Astrocyte (in vitro differentiated cells and primary cell): ENCODE measurements at regions not wholly inside any gene's neighbourhood (a gene's known extent, or its start where the extent isn't known, plus 50 kb on each side); places are given as distances from the start of the nearest gene placed in this dataset.

Experiments
- DNase-seq: peaks from one replicate; pipeline ENCODE4 v3.0.0-alpha.2; 2010; ENCODE audit warnings: low read depth
- FAIRE-seq: peaks from 2 replicates; lab custom pipeline; 2011; peaks lifted over from hg19 to GRCh38; lab: Jason Lieb, UNC
- H2AFZ ChIP-seq: 2 replicates; pipeline ENCODE4 v1.6.0; 2012; ENCODE audit warnings: low read depth, low read length, inconsistent platforms
- H3K27ac ChIP-seq: 2 replicates; pipeline ENCODE4 v1.5.1; 2011; ENCODE audit warnings: low read depth, low read length, inconsistent platforms
- H3K27me3 ChIP-seq: 2 replicates; pipeline ENCODE4 v1.6.0; 2011; ENCODE audit warnings: low read length, inconsistent platforms; ENCODE audit not compliant: insufficient read depth
- H3K36me3 ChIP-seq: 2 replicates; pipeline ENCODE4 v1.5.1; 2011; ENCODE audit warnings: low read length, inconsistent platforms; ENCODE audit not compliant: insufficient read depth
- H3K4me1 ChIP-seq: 2 replicates; pipeline ENCODE4 v1.5.1; 2011; ENCODE audit warnings: low read length, inconsistent platforms; ENCODE audit not compliant: insufficient read depth
- H3K4me2 ChIP-seq: 2 replicates; pipeline ENCODE4 v1.6.0; 2012; ENCODE audit warnings: low read length, inconsistent platforms
- H3K4me3 ChIP-seq: 2 replicates; pipeline ENCODE4 v1.5.1; 2011; ENCODE audit warnings: low read depth, mild to moderate bottlenecking, low read length, inconsistent platforms; ENCODE audit not compliant: insufficient read depth
- H3K79me2 ChIP-seq: 2 replicates; pipeline ENCODE4 v1.6.0; 2012; ENCODE audit warnings: mild to moderate bottlenecking, low read length, inconsistent platforms; ENCODE audit not compliant: insufficient read depth
- H3K9ac ChIP-seq: 2 replicates; pipeline ENCODE4 v1.6.0; 2012; ENCODE audit warnings: mild to moderate bottlenecking, low read length, inconsistent platforms
- H3K9me3 ChIP-seq: 2 replicates; pipeline ENCODE4 v1.5.1; 2012; ENCODE audit warnings: low read depth, mild to moderate bottlenecking, low read length, inconsistent platforms; ENCODE audit not compliant: insufficient read depth
- H4K20me1 ChIP-seq: 2 replicates; pipeline ENCODE4 v1.6.0; 2012; ENCODE audit warnings: low read length, inconsistent platforms; ENCODE audit not compliant: insufficient read depth
- H3K27ac Mint-ChIP-seq: one replicate; pipeline ENCODE4 v1.8.0; 2021; ENCODE audit warnings: mild to moderate bottlenecking, mixed read lengths; ENCODE audit not compliant: unreplicated experiment
- H3K27me3 Mint-ChIP-seq: one replicate; pipeline ENCODE4 v1.8.0; 2021; ENCODE audit warnings: low read depth, mixed read lengths; ENCODE audit not compliant: unreplicated experiment
- H3K36me3 Mint-ChIP-seq: one replicate; pipeline ENCODE4 v1.8.0; 2021; ENCODE audit warnings: low read depth, mixed read lengths; ENCODE audit not compliant: unreplicated experiment
- H3K4me1 Mint-ChIP-seq: one replicate; pipeline ENCODE4 v1.8.0; 2021; ENCODE audit warnings: low read depth, mixed read lengths; ENCODE audit not compliant: unreplicated experiment
- H3K4me3 Mint-ChIP-seq: one replicate; pipeline ENCODE4 v1.8.0; 2021; ENCODE audit warnings: mild to moderate bottlenecking, moderate library complexity, mixed read lengths; ENCODE audit not compliant: unreplicated experiment
- H3K9me3 Mint-ChIP-seq: one replicate; pipeline ENCODE4 v1.8.0; 2021; ENCODE audit warnings: mild to moderate bottlenecking, mixed read lengths; ENCODE audit not compliant: unreplicated experiment
- EZH2 ChIP-seq: IDR thresholded peaks from 2 replicates; pipeline ENCODE4 v1.6.1; 2012; ENCODE audit warnings: mild to moderate bottlenecking, low read length, inconsistent platforms; ENCODE audit not compliant: insufficient read depth
- TF ChIP-seq, protein P1 (sequence below): IDR thresholded peaks from 2 replicates; pipeline ENCODE4 v1.5.1; 2011; ENCODE audit warnings: low read depth, mild to moderate bottlenecking, inconsistent platforms, low read length, moderate library complexity; ENCODE audit not compliant: insufficient read depth

DNA sequence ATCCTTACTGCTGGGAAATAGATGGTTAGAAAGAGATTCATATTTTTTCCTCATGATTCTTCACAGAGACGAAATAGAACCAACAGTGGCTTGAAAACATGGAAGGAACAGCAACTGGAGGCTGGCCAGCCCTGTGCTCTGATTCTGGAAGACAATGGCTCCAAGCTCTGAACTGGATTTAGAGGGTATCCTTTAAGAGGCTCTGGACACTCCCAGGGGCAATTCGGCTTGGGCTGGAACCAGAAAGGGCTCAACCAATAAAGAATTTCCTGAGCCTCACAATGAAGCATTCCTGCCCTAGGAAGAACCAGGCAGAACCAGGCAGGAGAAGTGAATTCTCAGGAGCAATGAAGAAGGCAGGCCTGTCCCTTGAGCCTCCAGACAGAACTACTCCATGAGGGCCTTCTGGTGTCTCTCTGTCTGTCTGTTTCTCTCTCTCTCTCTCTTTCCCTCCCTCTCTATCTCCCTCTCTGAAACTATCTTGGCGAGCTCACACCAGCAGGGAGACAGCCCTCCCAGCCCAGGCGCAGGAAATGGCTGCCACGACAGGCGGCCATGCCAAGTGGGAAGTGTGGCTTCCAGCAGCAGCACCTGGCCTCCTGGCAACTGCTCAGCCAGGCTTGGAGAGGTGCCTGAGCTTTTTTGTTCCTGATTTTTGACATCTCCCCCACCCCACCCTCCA lies 93.3 kb downstream of the RCN1 start:
- H2AFZ ChIP-seq: no peak overlapping the region
- H3K4me1 ChIP-seq: no peaks in the 10 kb centered on the region
- no peak overlapping the region for H3K4me3 Mint-ChIP-seq
- no peaks in the 10 kb centered on the region for H3K36me3 Mint-ChIP-seq
- H3K4me3 ChIP-seq: no peak overlapping the region
- H3K9me3 ChIP-seq: no peaks in the 10 kb centered on the region
- TF ChIP-seq, protein P1, sequence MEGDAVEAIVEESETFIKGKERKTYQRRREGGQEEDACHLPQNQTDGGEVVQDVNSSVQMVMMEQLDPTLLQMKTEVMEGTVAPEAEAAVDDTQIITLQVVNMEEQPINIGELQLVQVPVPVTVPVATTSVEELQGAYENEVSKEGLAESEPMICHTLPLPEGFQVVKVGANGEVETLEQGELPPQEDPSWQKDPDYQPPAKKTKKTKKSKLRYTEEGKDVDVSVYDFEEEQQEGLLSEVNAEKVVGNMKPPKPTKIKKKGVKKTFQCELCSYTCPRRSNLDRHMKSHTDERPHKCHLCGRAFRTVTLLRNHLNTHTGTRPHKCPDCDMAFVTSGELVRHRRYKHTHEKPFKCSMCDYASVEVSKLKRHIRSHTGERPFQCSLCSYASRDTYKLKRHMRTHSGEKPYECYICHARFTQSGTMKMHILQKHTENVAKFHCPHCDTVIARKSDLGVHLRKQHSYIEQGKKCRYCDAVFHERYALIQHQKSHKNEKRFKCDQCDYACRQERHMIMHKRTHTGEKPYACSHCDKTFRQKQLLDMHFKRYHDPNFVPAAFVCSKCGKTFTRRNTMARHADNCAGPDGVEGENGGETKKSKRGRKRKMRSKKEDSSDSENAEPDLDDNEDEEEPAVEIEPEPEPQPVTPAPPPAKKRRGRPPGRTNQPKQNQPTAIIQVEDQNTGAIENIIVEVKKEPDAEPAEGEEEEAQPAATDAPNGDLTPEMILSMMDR: no peak
- TF ChIP-seq EZH2: no peak
- no peak for FAIRE-seq
- no peak overlapping the region for H3K27ac ChIP-seq
- no peak overlapping the region for H3K27ac Mint-ChIP-seq
- no peak overlapping the region for H3K4me2 ChIP-seq
- H3K36me3 ChIP-seq: no peaks in the 10 kb centered on the region
- peaks cover 2% of the 10 kb centered on the region for H3K27me3 ChIP-seq
- no peak overlapping the region for H3K9ac ChIP-seq
- peaks cover 22% of the 10 kb centered on the region for H3K27me3 Mint-ChIP-seq
- H3K9me3 Mint-ChIP-seq: peaks cover 8% of the 10 kb centered on the region
- H4K20me1 ChIP-seq: no peaks in the 10 kb centered on the region
- H3K79me2 ChIP-seq: no peaks in the 10 kb centered on the region
- no peak for DNase-seq
- no peaks in the 10 kb centered on the region for H3K4me1 Mint-ChIP-seq

DNA sequence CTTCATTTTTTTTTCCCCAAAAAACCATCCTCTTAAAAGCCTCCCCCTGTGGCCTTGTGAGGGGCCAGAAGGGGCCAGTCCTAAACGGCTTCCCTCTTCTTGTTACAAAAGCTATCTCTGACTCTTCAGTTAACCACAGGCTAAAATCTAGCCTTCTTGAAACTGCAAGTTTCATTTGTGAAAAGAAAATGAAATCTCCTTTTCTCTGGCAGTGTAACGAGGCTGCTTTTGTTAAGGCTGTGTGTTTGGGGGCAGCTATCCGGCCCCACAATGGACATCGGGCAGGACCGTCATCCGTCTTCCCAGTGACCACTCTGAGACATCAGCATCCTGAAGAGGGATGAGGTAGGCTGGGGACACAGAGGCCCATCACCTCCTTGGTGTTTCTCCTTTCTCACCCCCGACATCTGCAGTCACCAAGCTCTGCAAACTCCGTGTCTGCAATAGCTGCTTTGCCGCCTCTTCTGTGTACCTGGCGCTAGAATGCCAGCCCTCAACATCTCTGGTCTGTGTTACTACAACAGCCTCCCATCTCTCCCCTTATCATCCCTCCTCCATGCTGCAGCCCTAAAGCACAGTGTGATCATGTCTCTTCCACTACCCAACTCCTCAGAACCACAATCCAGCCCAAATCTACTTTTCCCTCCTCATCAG lies 94.0 kb downstream of the RCN1 start:
- H3K36me3 ChIP-seq: no peaks in the 10 kb centered on the region
- no peak for FAIRE-seq

More for the DNA sequence above, 94.0 kb downstream of the RCN1 start:
- Histone ChIP-seq H2AFZ (no peak overlapping the region), H3K79me2 (no peaks in the 10 kb centered on the region), H4K20me1 (no peaks in the 10 kb centered on the region), H3K27ac (no peak overlapping the region), H3K9me3 (no peaks in the 10 kb centered on the region), H3K27me3 (peaks cover 2% of the 10 kb centered on the region), H3K9ac (no peak overlapping the region), H3K4me1 (no peaks in the 10 kb centered on the region), H3K4me3 (no peak overlapping the region), H3K4me2 (no peak overlapping the region)
- no peaks in the 10 kb centered on the region for H3K4me1 Mint-ChIP-seq
- H3K27me3 Mint-ChIP-seq: peaks cover 22% of the 10 kb centered on the region
- peaks cover 8% of the 10 kb centered on the region for H3K9me3 Mint-ChIP-seq
- TF ChIP-seq, protein P1: no peak
- TF ChIP-seq EZH2: no peak
- H3K4me3 Mint-ChIP-seq: no peak overlapping the region
- no peak for DNase-seq
- H3K36me3 Mint-ChIP-seq: no peaks in the 10 kb centered on the region
- no peak overlapping the region for H3K27ac Mint-ChIP-seq
